ENCODE measurements at regions not wholly inside any gene's neighbourhood (a gene's known extent, or its start where the extent isn't known, plus 50 kb on each side); places are given as distances from the start of the nearest gene placed in this dataset.
"Not testable (repeated sequence)": the region's sequence is repeated elsewhere in the genome, so short reads cannot be mapped to it uniquely, and the experiment has no call there.

DNA sequence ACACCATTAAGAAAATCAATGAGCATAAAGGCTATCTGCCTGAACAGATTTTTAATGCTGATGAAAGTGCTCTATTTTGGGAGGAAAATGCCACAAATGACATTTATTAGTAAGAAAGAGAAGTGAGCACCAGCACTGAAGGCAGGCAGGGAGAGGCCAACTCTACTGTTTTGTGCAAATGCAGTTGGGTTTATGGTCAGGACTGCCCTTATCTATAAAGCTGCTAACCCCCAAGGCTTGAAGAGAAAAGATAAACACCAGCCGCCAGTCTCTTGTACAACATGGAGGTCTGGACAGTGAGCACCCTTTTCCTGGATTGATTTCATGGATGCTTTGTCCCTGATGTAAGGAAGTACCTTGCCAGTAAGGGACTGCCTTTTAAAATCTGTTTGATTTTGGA is 246.8 kb upstream of the SFSWAP start:
- no peak overlapping the region for H3K4me3 ChIP-seq
- no peak for ATAC-seq (replicated peaks in 6 of 8)
- in situ Hi-C loops (cut with MboI; ENCODE audit: low pct_unique_long_range_greater_than_20kb in 2 of 9, low sequenced_read_pairs in 9 of 9, unreplicated experiment in 9 of 9) = no loop called here
- H3K27ac ChIP-seq = no peak overlapping the region
- peaks cover 11 to 13% of the 10 kb centered on the region in 2 donors for H3K4me1 ChIP-seq (replicated peaks in 1 of 2)
- 38 to 100% (median 100%) methylated on average over 1 of the region's 1 CpG; no CpG with 5 or more reads in 4 of the 10 experiments for WGBS, 10 experiments

DNA sequence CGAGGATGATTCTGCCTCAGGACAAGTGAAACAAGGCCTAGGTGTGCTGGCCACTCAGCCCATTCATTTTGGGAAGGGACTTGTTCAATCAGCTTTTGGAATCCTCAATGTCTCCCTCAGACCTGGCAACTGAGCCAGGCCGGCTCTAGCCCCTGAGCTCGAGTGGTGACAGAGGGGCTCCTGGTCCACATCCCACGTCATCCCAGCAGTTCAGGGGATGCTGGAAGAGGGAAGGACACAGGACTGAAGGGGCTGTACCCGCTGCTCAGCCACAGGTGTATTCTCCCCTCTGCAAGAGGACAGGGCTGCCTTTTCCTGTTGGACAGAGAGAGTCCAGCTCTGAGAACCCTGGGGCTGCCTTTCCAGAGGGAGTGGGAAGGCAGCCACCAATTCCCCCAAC is 244.6 kb upstream of the SFSWAP start:
- ATAC-seq (replicated peaks in 6 of 8) = no peak
- in situ Hi-C loops (cut with MboI; ENCODE audit: low pct_unique_long_range_greater_than_20kb in 2 of 9, low sequenced_read_pairs in 9 of 9, unreplicated experiment in 9 of 9) = no loop called here
- Histone ChIP-seq H3K4me3 (no peak overlapping the region), H3K27ac (no peak overlapping the region), H3K4me1 (replicated peaks in 1 of 2) (peaks cover 0 to 3% of the 10 kb centered on the region in 2 donors)
- 42 to 100% (median 60%) methylated on average over 1 to 4 of the region's 5 CpGs; no CpG with 5 or more reads in 5 of the 10 experiments for WGBS, 10 experiments

DNA sequence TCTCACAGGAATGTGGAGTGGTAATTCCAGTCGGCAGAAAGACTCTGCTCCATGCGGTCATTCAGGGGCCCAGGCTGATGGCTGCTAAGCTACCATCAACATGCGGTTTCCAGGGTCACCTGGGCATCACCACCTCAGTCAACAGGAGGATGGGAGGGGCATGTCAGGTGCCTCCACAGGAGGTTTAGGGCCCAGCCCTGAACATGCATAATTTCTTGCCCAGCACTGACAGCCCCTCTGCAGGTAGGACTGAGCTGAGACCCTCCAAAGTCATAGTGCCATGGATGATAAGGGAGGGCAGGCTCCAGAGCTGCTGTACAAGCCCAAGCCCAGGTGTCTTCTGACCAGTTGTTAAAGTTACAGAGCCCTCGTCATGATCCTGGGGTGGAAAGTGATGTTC is 244.0 kb upstream of the SFSWAP start:
- in situ Hi-C loops (cut with MboI; ENCODE audit: low pct_unique_long_range_greater_than_20kb in 2 of 9, low sequenced_read_pairs in 9 of 9, unreplicated experiment in 9 of 9) = no loop called here
- H3K4me3 ChIP-seq = no peak overlapping the region

DNA sequence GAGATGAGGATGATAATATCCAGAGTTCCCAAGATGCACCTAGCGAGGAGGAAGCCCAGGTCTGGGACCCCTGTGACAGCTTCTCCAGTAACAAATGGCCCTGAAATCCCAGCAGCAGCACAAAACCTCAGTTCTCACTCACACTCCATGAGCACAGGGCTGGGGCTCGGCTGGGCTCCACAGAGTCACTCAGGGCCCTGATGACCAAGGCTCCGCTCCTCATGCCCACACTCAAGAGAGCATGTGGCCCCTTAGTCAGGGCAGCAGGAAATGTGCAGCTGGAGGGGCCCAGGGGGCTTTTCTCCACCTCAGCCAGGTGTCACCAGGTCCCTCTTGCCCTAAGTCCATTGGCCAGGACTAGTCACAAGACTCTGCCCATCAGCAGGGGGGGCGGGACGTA is 242.7 kb upstream of the SFSWAP start:
- Histone ChIP-seq H3K4me3 (no peak overlapping the region), H3K4me1 (replicated peaks in 1 of 2) (peaks cover 0 to 4% of the 10 kb centered on the region in 2 donors), H3K27ac (no peak overlapping the region)
- WGBS, 10 experiments = 32 to 100% (median 40%) methylated on average over 1 to 3 of the region's 5 CpGs; no CpG with 5 or more reads in 5 of the 10 experiments
- ATAC-seq (replicated peaks in 6 of 8) = no peak
- in situ Hi-C loops (cut with MboI; ENCODE audit: low pct_unique_long_range_greater_than_20kb in 2 of 9, low sequenced_read_pairs in 9 of 9, unreplicated experiment in 9 of 9) = no loop called here

More for the DNA sequence above, 244.0 kb upstream of the SFSWAP start:
- Histone ChIP-seq H3K27ac (no peak overlapping the region), H3K4me1 (replicated peaks in 1 of 2) (peaks cover 0 to 4% of the 10 kb centered on the region in 2 donors)
- 49 to 100% (median 77%) methylated on average over 1 to 3 of the region's 4 CpGs; no CpG with 5 or more reads in 4 of the 10 experiments for WGBS, 10 experiments
- ATAC-seq (replicated peaks in 6 of 8) = no peak

DNA sequence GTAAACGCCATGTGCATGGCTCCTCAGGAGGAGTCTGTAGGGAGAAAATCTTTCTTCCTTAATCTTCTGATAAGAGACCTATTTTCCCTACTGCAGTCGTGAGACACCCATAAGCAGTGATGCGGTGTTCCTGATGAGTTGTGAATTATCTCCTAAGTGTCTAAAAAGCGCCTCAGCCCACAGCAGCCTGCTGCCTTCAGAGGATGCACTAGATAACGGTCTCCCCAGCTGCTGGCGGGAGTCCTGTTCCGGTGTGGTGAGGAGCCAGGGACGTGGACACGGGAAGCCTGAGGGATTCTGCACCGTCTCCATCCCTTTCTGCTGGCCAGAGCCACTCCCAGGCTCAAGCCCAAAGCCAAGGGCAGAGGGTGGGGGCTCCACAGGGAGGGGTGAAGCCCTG is 240.9 kb upstream of the SFSWAP start:
- not testable (repeated sequence) for H3K4me1 ChIP-seq (replicated peaks in 1 of 2)

DNA sequence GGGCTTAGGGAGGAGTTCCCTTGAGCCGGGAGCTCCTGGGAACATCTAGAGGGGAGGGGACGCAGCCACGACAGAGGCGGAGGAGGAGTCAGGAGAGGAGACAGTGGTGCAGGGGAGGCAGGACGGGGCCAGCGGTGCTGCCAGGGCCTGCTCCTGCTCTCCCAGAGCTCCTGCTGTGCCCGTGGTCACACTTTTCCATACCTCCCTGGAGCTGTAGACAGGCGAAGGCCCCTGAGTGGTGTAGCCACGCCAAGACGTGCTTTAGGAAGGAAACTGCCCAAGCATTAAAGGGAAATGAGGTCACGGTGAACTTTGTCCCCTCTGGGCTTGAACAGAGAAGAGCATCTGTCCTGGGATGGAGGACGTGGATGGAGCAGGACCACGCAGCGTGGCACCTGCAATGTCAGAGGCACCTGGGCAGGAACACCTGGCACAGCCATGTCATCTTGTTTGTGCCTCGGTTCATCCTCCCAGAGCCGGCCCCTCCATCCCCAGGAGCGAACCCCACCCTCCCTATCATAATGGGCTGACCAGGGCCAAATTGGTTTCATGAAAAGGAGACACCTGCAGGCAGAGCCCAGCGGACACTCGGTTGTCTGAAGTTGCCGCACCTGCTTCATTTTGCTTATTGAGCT is 239.5 kb upstream of the SFSWAP start:
- WGBS, 10 experiments = 29 to 40% (median 39%) methylated on average over 1 to 7 of the region's 20 CpGs; no CpG with 5 or more reads in 7 of the 10 experiments
- no peak overlapping the region for H3K27ac ChIP-seq
- ATAC-seq (replicated peaks in 6 of 8) = peak in 4 of 8 experiments; percentile 26 to 47 (median 36)
- in situ Hi-C loops (cut with MboI; ENCODE audit: low pct_unique_long_range_greater_than_20kb in 2 of 9, low sequenced_read_pairs in 9 of 9, unreplicated experiment in 9 of 9) = no loop called here
- peaks cover 0 to 4% of the 10 kb centered on the region in 2 donors for H3K4me1 ChIP-seq (replicated peaks in 1 of 2)
- H3K4me3 ChIP-seq = no peak overlapping the region

More for the DNA sequence above, 240.9 kb upstream of the SFSWAP start:
- ATAC-seq (replicated peaks in 6 of 8) = peak in 5 of 8 experiments; percentile 50 to 76 (median 63)
- WGBS, 10 experiments = no CpG with 5 or more reads among the region's 10 CpGs
- in situ Hi-C loops (cut with MboI; ENCODE audit: low pct_unique_long_range_greater_than_20kb in 2 of 9, low sequenced_read_pairs in 9 of 9, unreplicated experiment in 9 of 9); H3K27ac ChIP-seq; H3K4me3 ChIP-seq: not testable (repeated sequence)

DNA sequence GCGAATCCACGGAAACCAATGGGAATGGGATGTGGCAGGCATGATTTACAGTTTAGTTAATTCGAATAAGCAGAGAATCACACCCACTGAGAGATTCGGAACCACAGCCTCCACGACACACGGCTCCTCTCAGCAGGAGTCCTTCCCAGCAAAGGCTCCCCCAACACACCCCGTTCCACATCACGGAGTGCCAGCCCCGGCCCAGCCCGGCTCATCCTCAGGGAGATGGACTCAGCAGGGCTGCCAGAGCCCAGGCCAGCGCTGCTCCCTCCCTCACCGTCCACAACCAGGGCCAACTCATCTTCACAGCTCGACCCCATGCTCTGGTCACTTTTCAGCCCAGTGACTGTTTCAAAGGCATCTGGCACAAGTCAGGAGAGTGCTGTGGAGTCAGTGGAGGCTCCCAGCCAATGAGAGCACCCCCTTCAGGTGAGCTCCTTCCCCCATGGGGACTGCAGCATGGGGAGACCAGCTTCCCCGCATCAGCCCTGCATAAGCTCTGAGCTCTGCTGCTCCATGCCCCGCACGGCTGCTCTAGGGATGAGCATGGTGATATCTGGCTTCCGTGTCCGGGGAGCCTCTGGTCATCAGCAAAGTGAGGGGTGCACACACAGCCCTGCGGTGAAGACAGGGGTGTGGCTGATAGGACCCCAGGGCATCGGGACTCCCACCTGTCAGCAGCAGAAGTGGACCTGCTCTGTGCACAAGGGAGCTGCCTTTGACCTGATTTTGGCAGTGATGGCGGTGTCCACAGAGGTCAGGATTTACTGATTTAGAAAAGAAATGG is 238.8 kb upstream of the SFSWAP start:
- ATAC-seq (replicated peaks in 6 of 8) = no peak
- peaks cover 0 to 4% of the 10 kb centered on the region in 2 donors for H3K4me1 ChIP-seq (replicated peaks in 1 of 2)
- H3K4me3 ChIP-seq = no peak overlapping the region
- 23 to 74% (median 60%) methylated on average over 1 to 4 of the region's 21 CpGs; no CpG with 5 or more reads in 3 of the 10 experiments for WGBS, 10 experiments
- in situ Hi-C loops (cut with MboI; ENCODE audit: low pct_unique_long_range_greater_than_20kb in 2 of 9, low sequenced_read_pairs in 9 of 9, unreplicated experiment in 9 of 9) = no loop called here
- no peak overlapping the region for H3K27ac ChIP-seq

DNA sequence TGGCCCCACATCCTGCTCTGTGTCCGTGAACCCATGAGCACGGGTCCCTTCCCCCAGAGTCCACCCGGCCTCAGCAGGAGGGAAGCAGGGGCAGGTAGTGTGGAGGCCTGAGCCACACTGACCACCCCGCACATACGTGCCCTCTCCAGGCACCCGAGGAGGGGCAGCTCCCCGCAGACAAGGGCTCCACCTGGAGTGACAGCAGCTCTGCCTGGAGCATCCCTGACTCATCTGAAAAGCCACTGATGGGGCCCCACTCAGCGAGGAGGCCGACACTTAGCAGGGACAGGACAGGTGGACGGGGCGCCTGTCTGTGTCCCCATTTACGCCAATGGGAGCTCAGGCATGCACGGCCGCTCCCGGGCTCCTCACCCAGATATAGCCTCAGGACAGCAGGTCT is 237.6 kb upstream of the SFSWAP start:
- peaks cover 0 to 4% of the 10 kb centered on the region in 2 donors for H3K4me1 ChIP-seq (replicated peaks in 1 of 2)
- no peak overlapping the region for H3K4me3 ChIP-seq
- in situ Hi-C loops (cut with MboI; ENCODE audit: low pct_unique_long_range_greater_than_20kb in 2 of 9, low sequenced_read_pairs in 9 of 9, unreplicated experiment in 9 of 9) = no loop called here
- no peak for ATAC-seq (replicated peaks in 6 of 8)
- WGBS, 10 experiments = 82 to 90% (median 89%) methylated on average over 2 to 5 of the region's 15 CpGs; no CpG with 5 or more reads in 6 of the 10 experiments
- H3K27ac ChIP-seq = no peak overlapping the region

DNA sequence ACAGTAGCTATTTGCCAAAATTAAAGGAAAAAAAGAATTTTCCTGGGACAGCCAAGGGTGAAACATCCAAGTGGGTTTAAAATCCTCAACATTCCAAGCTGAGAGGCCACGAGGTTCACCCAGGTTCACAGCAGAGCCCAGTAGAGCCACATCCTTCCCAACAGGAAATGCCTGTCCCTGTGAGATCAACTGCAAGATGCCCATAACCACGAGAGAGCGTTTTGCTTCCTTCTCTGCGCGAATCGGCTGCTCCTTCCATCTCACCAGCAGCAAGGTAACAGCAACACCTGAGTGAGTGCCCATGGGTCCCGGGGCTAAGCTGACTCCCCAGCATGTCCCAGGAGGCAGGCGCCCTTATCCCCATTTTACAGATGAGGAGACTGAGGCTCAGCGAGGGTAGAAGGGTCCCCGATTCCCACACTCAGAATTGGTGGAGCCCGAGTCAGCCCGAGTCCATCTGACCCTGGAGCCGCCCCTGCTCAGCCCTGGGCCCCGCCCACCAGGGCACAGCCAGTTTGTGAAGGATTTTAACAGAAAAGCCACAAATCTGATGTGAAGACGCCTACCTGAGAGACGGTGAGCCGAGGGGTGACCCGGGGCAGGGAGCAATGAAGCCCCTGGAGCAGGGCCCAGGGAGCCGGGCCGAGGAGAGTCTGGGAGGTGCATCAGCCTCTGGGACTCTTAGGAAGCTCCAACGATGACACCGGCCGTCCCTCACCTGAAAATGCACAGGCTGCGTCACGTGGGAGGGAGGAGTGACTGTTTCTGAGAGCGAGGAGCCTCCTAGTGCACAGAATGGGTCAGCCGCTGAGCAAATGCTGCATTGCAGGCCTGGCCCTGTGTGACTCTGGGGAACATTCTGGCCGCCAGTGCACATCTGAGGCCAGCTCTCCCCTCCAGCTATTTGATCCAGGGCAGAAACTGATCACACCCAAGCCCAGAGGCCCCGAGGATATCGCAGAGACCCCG is 236.9 kb upstream of the SFSWAP start:
- 51 to 100% (median 89%) methylated on average over 3 to 8 of the region's 31 CpGs; no CpG with 5 or more reads in 6 of the 10 experiments for WGBS, 10 experiments
- H3K4me1 ChIP-seq (replicated peaks in 1 of 2) = peaks cover 0 to 4% of the 10 kb centered on the region in 2 donors
- peak in 2 of 8 experiments; percentile 13 to 22 for ATAC-seq (replicated peaks in 6 of 8)
- no peak overlapping the region for H3K27ac ChIP-seq
- H3K4me3 ChIP-seq = no peak overlapping the region
- in situ Hi-C loops (cut with MboI; ENCODE audit: low pct_unique_long_range_greater_than_20kb in 2 of 9, low sequenced_read_pairs in 9 of 9, unreplicated experiment in 9 of 9) = no loop called here

DNA sequence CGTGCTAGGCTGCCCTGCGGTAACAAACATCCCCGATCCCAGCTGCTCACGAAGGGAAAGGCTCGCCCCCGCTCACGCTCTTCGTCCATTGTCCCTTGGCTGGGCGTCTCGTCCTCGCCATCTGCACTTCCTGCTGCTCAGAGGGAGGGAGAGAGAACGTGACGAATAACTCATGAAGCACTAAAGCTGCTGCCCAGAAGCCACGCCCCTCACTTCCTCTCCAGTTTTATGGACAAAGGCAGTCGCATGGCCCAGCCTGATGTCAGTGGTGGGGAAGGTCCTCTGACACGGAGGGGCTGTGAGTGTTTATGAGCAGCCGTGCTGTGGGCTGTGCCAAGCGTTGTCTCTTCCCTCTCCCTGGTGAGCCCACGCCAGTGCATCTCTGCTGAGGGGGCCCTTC is 235.9 kb upstream of the SFSWAP start:
- H3K4me1 ChIP-seq (replicated peaks in 1 of 2); in situ Hi-C loops (cut with MboI; ENCODE audit: low pct_unique_long_range_greater_than_20kb in 2 of 9, low sequenced_read_pairs in 9 of 9, unreplicated experiment in 9 of 9); H3K27ac ChIP-seq; H3K4me3 ChIP-seq: not testable (repeated sequence)
- ATAC-seq (replicated peaks in 6 of 8) = peak; percentile 76 to 92 (median 90)
- no CpG with 5 or more reads among the region's 19 CpGs for WGBS, 10 experiments

DNA sequence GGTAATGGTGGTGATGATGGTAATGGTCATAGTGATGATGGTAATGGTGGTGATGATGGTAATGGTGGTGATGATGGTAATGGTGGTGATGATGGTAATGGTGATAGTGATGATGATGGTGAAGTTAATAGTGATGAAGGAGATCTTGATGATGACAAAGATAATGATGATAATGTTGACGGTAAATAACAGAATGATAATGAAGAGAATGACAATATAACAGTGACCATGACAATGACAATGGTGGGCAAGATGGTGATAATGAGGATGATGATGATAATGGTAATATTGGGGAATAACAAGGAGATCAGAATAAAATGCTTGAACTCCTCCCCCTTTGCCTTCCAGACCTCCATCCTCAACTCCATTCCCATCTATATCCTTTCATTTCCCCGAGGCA is 233.3 kb upstream of the SFSWAP start:
- Histone ChIP-seq H3K4me1 (replicated peaks in 1 of 2) (no peaks in the 10 kb centered on the region), H3K4me3 (no peak overlapping the region), H3K27ac (no peak overlapping the region)
- in situ Hi-C loops (cut with MboI; ENCODE audit: low pct_unique_long_range_greater_than_20kb in 2 of 9, low sequenced_read_pairs in 9 of 9, unreplicated experiment in 9 of 9) = no loop called here
- 0 to 100% (median 67%) methylated on average over 1 to 2 of the region's 2 CpGs; no CpG with 5 or more reads in 1 of the 10 experiments for WGBS, 10 experiments
- ATAC-seq (replicated peaks in 6 of 8) = no peak

DNA sequence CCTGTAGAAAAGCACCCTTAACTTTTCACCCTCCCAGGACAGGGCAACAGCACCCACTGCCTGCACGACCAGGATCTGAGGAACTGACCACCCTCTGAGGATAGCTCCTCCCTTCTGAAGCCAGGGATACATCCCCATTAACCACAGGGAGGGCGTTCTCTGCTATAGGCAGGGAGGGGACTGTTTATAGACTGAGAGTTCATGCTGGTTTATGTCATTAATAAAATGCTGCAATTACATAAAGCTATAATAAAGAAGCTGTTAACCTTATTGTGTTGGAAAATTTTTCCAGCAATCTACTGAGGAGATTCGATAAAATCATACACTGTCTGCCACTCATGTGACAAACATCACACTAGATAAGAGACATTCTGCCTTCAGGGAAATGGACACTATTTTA is 232.4 kb upstream of the SFSWAP start:
- ATAC-seq (replicated peaks in 6 of 8) = peak in 1 of 8 experiments; percentile 7
- no peak overlapping the region for H3K27ac ChIP-seq
- 0 to 80% (median 62%) methylated on average over 1 to 3 of the region's 3 CpGs; no CpG with 5 or more reads in 3 of the 10 experiments for WGBS, 10 experiments
- in situ Hi-C loops (cut with MboI; ENCODE audit: low pct_unique_long_range_greater_than_20kb in 2 of 9, low sequenced_read_pairs in 9 of 9, unreplicated experiment in 9 of 9) = no loop called here
- H3K4me3 ChIP-seq = no peak overlapping the region
- H3K4me1 ChIP-seq (replicated peaks in 1 of 2) = no peaks in the 10 kb centered on the region
